Astrocyte of the cerebellum (primary cell): ENCODE measurements at regions not wholly inside any gene's neighbourhood (a gene's known extent, or its start where the extent isn't known, plus 50 kb on each side); places are given as distances from the start of the nearest gene placed in this dataset.

Experiments
- DNase-seq: peaks from one replicate; pipeline ENCODE4 v3.0.0-alpha.2; 2011; ENCODE audit warnings: low read depth
- H3K4me3 ChIP-seq: 2 replicates; pipeline ENCODE4 v1.5.1; 2011; ENCODE audit warnings: mild to moderate bottlenecking, low read depth, low read length, moderate library complexity
- in situ Hi-C: cut with HindIII; loops from 2 replicates; pipeline ENCODE4 v1.10.0; 2017; ENCODE audit warnings: low sequenced_read_pairs
- TF ChIP-seq, protein P1 (sequence below): IDR thresholded peaks from 2 replicates; pipeline ENCODE4 v1.5.1; 2012; ENCODE audit warnings: low read length, low read depth, moderate library complexity, mild to moderate bottlenecking; ENCODE audit errors: missing control alignments

DNA sequence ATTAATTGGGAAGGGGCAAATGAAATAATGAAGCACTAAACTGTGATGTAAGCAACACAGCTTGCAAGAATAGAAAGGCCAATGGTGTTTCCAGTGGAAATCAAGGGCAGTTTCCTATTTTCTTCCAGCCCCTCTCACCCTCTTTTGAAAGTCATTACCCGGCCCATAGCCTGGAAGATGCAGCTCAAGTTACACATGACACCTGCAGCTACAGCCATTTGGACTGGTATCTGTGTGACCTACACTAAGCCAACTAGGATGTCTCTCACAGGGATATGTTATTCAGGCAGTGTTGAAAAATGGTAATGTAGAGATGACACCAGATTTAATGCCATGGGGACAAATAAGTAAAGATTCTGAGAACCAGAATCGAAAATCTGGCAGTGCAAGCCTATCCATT is 439.4 kb upstream of the ZNF462 start:
- H3K4me3 ChIP-seq = no peak overlapping the region
- in situ Hi-C loops = no loop called here

DNA sequence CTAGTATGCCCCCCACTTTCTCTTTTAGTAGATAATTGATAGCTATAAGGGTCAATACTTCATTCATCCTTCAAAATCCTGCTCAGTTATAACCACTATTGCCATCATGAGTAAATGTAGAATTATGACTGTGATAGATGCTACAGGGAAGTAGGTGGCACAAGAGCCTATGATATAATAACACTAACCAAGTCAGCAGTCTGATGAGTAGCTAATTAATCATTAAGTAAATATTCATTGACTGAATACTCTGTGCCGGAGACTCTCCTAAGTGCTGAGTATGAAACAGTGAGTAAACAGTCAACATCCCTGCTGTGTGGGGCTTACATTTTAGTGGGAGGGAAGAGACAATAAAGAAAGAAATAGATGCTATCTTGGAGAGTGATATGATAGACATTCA is 430.3 kb upstream of the ZNF462 start:
- TF ChIP-seq, protein P1, sequence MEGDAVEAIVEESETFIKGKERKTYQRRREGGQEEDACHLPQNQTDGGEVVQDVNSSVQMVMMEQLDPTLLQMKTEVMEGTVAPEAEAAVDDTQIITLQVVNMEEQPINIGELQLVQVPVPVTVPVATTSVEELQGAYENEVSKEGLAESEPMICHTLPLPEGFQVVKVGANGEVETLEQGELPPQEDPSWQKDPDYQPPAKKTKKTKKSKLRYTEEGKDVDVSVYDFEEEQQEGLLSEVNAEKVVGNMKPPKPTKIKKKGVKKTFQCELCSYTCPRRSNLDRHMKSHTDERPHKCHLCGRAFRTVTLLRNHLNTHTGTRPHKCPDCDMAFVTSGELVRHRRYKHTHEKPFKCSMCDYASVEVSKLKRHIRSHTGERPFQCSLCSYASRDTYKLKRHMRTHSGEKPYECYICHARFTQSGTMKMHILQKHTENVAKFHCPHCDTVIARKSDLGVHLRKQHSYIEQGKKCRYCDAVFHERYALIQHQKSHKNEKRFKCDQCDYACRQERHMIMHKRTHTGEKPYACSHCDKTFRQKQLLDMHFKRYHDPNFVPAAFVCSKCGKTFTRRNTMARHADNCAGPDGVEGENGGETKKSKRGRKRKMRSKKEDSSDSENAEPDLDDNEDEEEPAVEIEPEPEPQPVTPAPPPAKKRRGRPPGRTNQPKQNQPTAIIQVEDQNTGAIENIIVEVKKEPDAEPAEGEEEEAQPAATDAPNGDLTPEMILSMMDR = no peak
- in situ Hi-C loops = no loop called here

More for the DNA sequence above, 439.4 kb upstream of the ZNF462 start:
- DNase-seq = no peak
- TF ChIP-seq, protein P1 = no peak

DNA sequence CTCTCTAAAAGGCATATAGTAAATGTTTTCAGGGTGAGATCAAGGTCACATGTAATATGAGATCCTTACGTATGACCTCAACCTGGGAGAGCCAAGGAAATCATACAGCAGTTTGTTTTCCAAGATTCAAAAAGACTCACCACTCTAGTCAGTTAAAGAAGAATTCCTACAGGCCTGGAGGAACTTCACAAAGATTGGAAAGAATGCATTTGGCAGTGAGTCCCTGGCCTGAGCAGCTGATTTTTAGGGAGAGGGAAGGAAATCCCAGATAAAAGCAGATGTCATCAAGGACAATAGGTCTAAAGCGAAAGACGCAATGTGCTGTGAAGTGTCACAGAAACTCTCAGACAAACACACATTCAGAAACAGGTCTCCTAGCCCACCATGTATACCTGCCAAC is 424.0 kb upstream of the ZNF462 start:
- TF ChIP-seq, protein P1 = no peak
- in situ Hi-C loops = no loop called here
- no peak for DNase-seq
- H3K4me3 ChIP-seq = no peak overlapping the region

More for the DNA sequence above, 430.3 kb upstream of the ZNF462 start:
- no peak overlapping the region for H3K4me3 ChIP-seq
- no peak for DNase-seq

GRCh38 chr9:106441283-106441682 is 421.7 kb upstream of the ZNF462 start:
- no peak for DNase-seq
- TF ChIP-seq, protein P1 = no peak
- no peak overlapping the region for H3K4me3 ChIP-seq
- in situ Hi-C loops = no loop called here

- in situ Hi-C loops = no loop called here
- no peak for DNase-seq
- TF ChIP-seq, protein P1 = no peak
- no peak overlapping the region for H3K4me3 ChIP-seq
Observed at GRCh38 chr9:106443520-106443919, 419.4 kb upstream of the ZNF462 start.

- in situ Hi-C loops = no loop called here
- TF ChIP-seq, protein P1 = no peak
- H3K4me3 ChIP-seq = no peak overlapping the region
- DNase-seq = no peak
Observed at GRCh38 chr9:106445107-106445506, 417.9 kb upstream of the ZNF462 start.
